Kasumi-1 (cell line): ENCODE measurements at regions not wholly inside any gene's neighbourhood (a gene's known extent, or its start where the extent isn't known, plus 50 kb on each side); places are given as distances from the start of the nearest gene placed in this dataset.

Experiments
- DNase-seq, 2 experiments: peaks; one replicate each; lab custom pipeline; 2025; lab: John Stamatoyannopoulos, UW

DNA sequence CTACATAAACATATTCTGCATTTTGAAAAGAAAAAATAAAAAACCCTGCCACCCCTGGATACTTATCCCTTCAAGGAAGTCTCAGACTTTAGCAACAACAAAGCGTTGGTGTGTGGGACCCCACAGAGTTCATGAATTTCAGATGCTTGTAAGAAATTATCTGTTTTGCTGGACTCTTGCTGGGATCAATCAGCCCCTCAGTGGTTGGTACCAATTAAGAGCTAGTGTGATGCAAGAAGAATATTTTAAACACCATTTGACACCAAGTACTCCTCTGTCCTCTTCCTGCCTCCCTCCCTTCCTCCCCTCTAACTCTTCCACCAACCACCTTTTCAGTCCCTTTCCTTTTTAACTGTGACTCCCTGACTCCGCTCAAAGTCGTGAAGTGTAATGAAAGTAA, 51.5 kb downstream of the SST start:
- DNase-seq = no peak

DNA sequence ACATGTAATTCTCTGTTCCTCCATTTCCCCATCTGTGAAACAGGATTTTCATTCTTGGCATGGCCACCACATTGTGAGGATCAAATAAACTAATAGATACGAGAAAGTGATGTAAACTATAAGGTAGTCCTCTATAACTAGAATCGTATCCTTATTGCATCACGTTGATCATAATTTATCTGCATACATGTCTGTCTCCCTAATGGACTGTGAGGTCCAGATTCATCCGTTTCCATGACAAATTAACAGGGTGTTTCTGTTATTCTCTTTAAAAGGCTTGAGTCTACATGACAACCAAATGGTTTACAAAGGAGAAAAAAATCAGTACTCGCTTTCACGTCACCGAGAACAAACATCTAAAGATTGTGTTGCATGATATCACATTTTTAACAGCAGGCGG, 53.0 kb downstream of the SST start:
- DNase-seq = no peak

DNA sequence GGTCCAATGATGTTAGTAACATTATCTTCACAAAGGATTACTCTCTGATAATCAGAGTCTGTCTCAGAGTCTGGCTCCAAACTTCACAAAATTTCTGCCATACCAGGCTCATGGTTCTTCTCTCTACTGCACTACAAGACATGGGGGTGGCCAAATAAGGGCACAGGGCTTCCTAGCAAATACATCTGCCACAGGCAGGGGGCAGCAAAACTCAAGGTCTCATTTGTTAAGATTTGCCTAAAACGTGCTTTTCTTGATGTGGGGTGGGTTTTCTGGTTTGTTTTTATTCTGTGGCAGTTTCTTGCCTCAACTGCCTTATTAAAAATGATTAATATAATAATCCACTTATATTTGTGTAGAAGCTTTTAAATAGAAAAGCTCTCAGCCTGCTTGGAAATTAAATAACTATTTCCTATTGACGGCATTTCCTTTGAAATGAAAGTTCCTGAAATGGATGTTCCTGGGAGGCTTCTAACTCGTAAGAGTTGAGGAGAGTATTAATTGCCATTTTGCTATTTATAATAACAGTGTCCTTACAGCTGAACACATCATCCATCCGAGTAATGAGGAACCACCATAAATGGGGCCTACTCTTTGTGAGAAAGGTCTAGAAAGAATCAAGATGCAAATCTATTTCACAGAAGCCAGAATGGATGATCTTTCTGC, 53.8 kb downstream of the SST start:
- peak; percentile 81 to 85 for DNase-seq

DNA sequence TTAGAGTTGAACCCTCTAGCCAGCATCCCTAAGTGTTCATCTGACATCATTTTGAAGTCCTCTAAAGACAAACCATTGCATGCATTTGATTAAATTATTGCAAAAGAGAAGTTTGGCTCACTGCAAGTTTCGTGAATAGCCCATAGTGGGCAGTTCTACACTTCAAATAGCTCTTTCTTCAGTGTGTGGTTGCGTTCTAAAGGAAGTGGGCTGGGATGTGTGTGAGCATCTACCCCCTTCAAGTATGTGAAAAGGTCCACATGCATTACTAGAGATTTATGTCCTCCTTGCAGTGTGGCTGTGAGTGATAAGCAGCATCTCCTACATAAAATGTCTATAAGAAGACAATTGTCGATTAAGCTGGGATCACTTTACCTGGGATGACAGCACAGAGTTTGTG, 54.6 kb downstream of the SST start:
- no peak for DNase-seq

DNA sequence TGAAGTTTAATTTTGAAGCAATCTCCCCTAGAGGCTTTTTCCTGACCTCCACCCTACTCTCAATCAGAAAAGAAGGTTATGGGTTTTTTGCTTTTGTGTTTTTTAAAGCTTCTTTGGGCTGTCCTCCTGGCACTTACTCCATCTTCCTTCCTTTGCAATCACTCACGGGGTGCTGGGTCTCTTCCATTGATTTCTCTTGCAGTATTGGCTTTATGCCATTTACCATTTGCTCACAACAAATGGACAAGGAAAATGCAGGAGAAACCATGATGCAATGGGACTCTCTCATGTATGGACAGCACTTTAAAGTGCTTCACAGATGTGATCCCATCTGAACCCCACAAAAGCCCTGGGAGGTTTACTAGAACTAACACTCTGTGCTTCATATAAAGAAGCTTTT, 57.5 kb downstream of the SST start:
- no peak for DNase-seq

DNA sequence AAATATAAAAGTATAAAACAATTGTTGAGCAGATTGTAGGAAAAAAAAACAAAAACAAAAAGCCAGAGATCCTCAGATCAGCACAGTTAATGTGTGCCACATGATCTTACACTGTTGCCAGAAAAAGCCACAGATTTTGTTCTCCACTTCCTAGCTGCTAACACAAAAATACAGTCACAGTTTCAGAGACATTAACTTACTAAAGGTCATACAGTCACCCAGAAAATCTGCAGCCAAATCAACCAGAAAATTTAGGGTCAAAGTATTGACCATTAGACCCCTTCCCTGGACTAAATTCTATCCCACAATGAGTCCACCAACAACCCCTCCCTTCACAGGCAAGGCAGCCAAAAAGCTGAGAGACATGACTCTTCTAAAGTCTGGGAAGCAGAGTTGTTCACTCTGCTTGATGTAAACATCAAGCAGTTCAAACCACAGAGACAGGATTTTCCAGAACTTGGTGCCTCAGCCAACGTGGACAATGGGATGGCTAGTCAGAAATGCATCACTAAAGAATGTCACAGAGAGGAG, 59.1 kb downstream of the SST start:
- DNase-seq = no peak

DNA sequence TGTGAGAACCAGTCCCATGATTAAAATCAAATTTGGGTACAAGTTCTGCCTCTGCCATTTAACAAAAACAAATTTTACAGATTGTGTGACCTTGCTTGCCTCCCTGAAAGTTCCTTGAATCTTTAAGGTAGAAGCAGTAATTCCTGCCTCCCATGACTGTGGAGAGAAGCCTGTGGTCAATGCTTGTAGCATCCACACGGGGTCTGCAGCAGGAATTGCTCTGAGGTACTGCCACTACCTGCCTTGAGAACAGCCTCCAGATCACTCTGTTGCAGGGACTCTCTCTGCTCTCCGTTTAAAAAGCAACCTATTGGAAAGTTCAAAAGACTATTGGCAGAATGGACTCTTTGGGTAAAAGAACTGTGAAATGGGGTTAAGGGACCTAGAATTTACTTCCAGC, 75.9 kb downstream of the SST start:
- DNase-seq = no peak

DNA sequence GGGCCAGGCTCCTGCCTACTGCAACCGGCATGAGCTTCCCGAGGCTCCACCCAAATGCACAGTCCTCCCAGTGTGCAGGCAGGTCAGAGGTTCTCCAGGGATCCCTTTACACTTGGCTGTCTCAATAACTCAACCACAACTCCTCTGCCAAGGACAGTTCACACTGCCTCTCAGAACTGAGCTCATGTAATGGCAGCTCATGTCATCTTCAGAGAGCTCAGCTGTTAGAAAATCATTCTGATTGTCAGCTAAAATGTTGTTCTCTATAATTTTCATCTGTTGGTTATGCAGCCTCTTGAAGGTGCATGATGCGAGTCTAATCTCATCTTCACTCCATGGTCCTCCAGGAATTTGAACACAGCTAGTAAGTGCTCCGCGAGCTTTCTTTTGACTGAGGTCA, 76.7 kb downstream of the SST start:
- DNase-seq = no peak

DNA sequence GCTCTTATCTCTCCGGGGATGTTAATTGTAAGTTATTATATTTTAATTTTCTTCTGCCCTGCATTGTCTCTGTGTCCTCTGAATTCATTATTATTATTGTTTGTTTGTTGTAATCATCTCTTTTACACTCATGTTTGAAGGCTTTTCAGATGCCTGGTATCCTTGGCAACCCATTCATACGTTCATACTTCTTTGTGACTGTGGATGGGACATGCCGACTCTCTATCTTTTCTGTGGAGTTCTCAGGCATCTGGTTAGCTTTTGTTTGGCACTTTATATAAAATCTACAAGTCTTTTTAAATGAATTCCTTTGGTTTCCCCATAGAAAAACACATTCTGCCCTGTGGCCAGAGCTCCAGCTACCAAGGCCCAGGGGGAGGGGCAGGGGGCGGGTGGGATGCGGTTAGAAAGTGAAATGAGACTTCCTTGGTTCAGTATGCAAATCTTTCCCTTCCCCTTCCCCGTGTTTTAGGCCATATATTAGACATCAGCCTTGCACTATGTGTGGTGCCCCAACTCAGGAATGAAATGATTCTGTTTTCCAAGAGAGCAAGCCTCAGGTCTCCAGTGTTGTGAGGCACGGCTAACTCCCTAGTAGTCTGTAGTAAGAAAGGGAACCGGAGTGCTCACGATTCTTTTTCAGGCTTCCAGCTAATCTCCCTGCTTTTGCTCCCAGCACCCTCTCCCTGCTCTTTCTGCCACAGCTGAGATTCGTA, 79.2 kb downstream of the SST start:
- DNase-seq = no peak

DNA sequence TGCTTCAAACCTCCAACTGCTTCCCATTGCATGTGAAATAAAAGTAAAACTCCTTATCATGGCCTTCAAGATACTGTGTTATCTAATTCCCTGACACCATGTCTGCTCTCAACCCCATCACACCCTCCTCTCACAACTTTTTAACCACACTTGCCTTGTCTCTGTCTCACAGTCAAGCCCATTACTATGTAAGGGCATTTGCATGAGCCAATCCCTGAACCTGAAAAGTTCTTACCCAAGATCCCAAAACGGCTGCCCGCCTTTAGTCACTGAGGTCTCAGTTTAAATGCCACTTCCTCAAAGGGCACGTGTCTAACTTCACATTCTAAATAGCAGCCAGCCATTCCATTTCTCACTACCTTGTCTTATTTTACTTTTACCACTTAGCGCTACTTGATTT, 83.1 kb downstream of the SST start:
- no peak for DNase-seq

DNA sequence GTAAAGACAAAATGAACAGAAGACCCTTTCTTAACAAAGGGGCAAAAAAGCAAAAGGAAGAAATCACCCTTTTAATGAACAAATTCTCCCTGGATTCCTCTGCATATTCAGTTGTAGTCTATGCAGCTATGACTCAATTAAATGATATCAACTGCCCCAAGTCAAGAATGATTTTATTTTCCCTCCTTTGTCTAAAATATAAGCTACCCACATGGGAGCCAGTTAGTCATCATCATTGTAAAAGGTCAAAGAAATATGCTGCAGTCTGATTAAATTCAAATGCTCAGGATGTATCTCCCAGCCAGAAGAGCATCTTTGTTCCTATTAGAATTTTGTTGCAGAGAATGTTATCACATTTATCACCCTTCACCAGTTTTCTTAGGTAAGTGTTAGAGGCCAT, 84.0 kb downstream of the SST start:
- no peak for DNase-seq

DNA sequence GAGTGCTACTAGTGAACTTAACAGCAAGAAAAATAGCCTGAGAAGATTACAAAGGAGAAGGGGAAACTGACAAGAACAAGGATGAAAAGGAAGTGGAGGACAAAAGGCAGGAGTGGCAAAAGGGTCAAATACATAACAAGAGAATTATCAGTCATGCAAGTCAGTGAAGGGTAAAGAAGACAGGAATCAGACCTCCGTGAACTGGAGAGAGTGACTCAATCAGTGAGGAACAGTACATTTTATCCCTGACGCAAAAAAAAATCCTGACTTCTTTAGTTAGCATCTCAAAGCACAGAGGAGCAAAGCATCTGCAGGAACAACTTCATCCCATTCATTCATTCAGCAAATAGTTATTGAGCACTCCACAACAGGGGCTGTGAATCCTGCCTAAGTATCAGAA, 97.8 kb downstream of the SST start:
- DNase-seq = no peak

DNA sequence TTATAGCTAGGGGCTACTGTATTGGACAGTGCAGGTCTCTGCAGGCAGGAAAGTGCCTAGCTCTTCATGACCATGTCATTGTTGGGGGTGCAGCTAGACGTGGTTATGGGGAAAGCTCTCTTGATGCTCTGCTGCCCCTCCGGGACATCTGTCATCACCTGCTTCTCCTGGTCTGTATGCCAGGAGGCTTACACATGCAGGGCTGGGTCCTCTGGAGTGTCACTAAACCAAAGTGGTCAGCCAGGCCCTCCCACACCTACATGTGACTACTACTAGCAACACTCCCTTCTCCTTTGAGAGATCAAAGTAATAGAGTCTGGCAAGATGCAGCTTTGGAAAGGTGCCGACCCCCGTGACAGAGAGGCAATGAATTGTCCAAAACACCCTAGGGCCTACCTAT, 98.5 kb downstream of the SST start:
- DNase-seq = no peak

DNA sequence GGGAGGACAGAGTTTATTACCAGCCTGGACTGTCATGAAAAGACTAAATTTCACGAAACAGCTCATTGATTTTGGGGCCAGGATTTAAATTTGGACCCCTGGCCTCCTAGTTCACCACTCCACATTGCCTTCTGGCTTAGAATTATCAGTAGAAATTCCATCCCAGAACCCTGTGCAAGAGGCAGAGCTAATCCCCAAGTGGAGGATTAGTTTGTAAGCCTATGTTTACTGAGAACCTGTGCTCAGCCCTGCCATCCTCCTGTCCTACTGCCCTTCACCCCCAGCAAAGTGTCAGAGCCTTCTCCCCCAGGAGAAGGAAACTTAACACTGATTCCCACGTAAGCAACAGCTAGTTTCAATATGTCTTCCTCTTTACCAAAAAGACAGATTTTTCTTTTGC, 99.4 kb downstream of the SST start:
- no peak for DNase-seq

DNA sequence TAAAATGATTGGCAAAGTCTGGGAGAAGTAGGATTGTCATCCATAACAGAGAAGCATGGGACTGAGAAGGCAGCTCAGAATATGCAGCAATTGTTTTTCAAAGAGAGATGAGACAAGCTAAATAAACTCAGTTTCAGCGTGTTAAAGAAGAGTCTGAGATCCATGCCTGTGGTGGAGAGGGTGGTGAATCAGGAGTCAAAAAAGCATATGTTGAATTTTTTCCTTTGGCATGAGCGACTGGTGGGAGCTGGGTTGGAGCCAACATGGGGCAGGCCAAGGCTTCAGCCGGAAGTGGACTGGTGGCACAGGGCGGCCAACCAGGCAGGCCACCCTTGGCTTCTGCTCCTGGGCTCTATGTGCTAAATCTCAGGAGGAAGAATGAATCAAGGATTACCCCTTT, 102.0 kb downstream of the SST start:
- no peak for DNase-seq

DNA sequence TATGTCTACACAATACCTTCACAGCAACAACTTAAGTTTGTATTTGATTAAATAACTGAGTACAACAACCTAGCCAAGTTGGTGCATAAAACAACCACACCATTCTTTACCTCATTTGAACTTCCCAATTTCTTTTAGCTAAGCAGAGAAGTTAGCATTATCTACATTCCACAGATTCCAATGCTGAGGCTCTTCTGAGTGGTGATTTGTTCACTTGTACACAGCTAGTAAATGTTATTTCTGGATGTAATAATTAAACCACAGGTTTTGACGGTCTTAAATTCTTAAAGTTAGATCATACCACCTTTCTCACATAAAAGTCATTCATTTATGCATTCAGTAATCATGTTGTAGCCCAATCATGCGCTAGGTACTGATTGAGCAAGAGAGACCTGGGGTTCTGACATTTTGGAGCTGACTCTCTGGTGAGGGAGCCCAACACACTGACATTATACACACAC, 102.5 kb downstream of the SST start:
- DNase-seq = peak; percentile 10 to 24

DNA sequence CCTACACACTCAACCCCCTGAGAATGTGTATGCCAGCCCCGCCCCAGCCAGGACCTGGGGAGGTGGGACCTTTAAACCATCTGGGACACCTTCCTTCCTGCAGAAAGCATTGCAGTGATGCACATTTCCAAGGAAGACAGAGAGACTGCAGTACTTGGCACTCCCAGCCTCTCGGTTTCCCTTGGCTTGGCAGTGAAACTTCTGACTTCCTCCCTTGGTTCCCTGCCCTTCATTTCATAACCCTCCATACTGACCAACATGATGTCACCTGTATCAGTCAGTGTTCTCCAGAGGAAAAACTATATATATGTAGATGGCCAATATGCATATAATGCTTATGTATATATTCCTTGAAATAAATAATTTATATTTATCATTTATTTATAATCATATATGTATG, 103.2 kb downstream of the SST start:
- DNase-seq = peak; percentile 33 to 39

DNA sequence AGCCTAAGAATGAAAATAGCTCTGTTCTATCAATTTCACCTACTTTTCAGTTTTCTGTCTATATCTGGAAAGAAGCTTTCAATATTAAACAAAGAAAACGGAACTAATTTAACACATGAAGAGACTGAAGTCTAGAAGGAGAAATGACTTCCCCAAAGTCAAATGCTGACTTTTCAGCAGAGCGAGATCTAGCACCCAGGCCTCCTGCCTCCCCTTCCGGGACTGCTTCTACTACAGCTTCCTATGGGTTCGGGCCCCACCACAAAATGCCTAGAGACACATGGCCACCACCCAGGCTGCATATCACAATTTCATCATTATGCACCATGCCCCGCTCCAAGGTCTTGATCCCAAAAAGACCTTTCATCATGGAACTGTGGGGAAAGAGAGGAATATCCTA, 104.5 kb downstream of the SST start:
- peak; percentile 96 to 97 for DNase-seq

DNA sequence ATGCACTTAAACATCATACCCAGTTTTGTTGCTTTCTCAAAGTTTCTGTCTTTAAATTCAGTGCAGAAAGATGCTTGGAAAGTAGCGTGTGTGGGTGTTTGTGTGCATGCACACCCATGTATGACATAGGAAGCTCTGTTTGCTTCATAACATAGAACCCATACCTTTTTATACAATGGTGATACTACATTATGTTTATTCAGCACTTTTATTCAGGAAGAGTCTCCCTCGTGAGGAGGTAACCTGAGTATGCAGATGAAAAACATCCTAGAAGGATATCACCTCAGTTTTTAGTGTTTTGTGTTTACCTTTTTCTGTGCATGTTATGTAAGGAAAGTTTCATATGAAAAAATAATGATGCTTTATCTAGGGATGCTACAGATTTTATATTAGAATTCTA, 111.2 kb downstream of the SST start:
- DNase-seq = no peak

DNA sequence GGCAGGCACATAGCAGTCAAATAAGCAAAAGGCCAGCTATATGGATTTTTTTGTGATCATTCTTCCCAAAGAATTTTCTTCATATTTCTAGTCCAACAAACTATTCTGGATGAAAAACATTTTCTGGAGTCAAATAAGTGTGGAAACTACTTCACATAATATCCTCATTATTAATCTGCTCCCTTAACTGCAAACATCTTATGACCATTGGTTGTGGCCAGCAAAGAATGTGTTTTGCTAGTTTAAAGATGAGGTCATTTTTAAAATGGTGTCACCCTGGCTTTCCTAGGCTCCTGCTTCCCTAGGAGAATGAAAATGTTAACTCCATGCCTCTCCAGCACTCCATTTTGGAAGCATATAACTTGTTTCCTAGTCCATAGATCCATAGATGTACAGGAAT, 118.8 kb downstream of the SST start:
- DNase-seq = no peak

DNA sequence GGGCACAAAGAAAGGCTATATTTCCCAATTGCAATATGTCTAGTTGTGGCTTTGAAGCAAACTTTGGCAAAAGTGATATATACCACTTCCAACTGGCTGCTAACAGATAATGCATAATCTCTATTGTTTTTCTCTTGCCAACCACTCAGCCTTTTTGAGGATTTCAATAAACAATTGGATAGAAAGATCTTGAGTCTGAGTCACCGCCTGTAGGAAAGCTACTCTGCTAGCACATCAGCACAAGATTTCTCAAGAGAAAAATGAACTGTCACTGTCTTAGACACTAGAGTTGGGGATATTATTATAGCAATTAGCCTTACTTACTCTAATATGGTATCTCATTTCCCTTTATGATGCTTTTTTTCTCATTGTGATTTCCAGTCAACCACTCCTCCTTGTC, 119.7 kb downstream of the SST start:
- no peak for DNase-seq

DNA sequence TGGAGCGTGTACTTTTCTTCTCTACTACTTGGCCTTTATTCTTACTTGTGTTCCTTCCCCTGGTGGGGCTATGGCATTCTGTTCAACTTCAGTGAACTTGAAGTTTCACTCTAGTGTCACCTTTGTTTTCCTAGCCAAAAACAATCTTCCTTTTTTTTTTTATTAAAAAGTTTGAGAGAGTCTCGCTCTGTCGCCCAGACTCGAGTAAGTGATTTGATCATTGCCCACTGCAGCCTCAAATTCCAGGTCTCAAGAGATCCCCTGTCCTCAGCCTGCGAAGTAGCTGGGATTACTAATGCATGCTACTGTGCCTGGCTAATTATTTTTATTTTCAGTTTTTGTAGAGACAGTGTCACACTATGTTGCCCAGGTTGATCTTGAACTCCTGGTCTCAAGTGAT, 124.8 kb downstream of the SST start:
- no peak for DNase-seq

DNA sequence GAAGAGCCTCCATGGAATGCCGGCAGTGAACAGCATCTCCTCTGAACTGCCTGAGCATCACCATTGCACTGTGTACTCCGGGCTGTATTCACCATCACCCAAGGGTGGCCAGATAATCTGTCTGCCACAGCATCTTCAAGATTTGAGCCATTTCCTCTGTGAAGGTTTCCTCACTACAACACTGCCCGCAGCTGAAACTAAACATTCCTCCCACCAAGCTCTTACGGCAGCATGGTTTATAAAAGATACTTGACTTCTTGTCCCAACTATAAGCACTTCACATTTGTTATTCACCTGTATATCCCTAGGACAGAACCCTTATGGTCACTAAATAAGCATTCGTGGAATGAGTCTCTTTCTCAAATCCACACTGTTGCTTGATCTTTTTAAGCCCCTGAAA, 125.9 kb downstream of the SST start:
- DNase-seq = no peak

DNA sequence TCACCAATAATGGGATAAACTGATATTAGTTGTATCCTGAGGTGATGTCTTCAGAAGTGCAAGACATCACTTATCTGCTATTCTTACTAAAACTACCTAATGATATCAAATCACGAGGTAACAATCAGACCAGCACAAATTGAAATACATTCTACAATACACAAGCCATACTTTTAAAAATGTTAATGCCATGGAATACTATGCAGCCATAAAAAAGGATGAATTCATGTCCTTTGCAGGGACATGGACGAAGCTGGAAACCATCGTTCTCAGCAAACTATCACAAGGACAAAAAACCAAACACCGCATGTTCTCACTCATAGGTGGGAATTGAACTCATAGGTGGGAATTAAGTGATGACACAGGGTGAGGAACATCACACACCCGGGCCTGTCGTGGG, 129.3 kb downstream of the SST start:
- no peak for DNase-seq
